ENCODE measurements at regions not wholly inside any gene's neighbourhood (a gene's known extent, or its start where the extent isn't known, plus 50 kb on each side); places are given as distances from the start of the nearest gene placed in this dataset.

- no peak overlapping the region for H2BK5ac ChIP-seq (ENCODE audit: low read depth, low read length)
- no peak overlapping the region for H3K27ac ChIP-seq (ENCODE audit: low read depth, low read length)
- POLR2A ChIA-PET (ENCODE audit: partially characterized antibody), result interaction anchor here (1.4 kb wide), 1 partner anchor 9 kb away, joined by 7 read pairs; no protein-coding TSS in a partner anchor
- no peak for TF ChIP-seq TAF1 (IDR thresholded peaks at IDR 0.05; ENCODE audit: low read depth, low read length)
- TF ChIP-seq EZH2 (IDR thresholded peaks at IDR 0.05; ENCODE audit: low read depth, low read length, severe bottlenecking), result no peak
- TF ChIP-seq CTCF (IDR thresholded peaks at IDR 0.05; ENCODE audit: control extremely low read depth in 1 of 3, insufficient read depth in 1 of 3, low read depth in 1 of 3, low read length in 3 of 3), result no peak
- TF ChIP-seq CBX5 (IDR thresholded peaks at IDR 0.05; ENCODE audit: low read depth, low read length), result no peak
- no peak for TF ChIP-seq SIN3A (conservative IDR thresholded peaks at IDR 0.05 in 1 of 2, IDR thresholded peaks at IDR 0.05 in 1 of 2; ENCODE audit: low read depth in 1 of 2, low read length in 2 of 2)
- TF ChIP-seq ZNF274 (IDR thresholded peaks at IDR 0.05; ENCODE audit: borderline replicate concordance, extremely low read depth, low read length), result no peak
- TF ChIP-seq RXRA (IDR thresholded peaks at IDR 0.05; ENCODE audit: insufficient read depth, low read depth, low read length), result no peak
- TF ChIP-seq SIX5 (IDR thresholded peaks at IDR 0.05; ENCODE audit: low read depth, low read length), result no peak
- TF ChIP-seq POLR2A (IDR thresholded peaks at IDR 0.05; ENCODE audit: control extremely low read depth in 1 of 2, low read depth in 2 of 2, low read length in 2 of 2), result no peak
- TF ChIP-seq BCL11A (IDR thresholded peaks at IDR 0.05; ENCODE audit: low read depth in 2 of 2, low read length in 2 of 2), result no peak
- H2BK12ac ChIP-seq (ENCODE audit: low read depth, low read length), result no peak overlapping the region
- no peaks in the 10 kb centered on the region for H4K20me1 ChIP-seq (replicated peaks in 1 of 2; ENCODE audit: control insufficient read depth in 1 of 2, insufficient read depth in 2 of 2, low read length in 2 of 2)
- H2BK15ac ChIP-seq (ENCODE audit: low read length), result no peak overlapping the region
- no peaks in the 10 kb centered on the region for H3K27me3 ChIP-seq (replicated peaks in 1 of 4; ENCODE audit: control insufficient read depth in 3 of 4, extremely low read depth in 1 of 4, insufficient read depth in 3 of 4, low read length in 3 of 4)
- no peaks in the 10 kb centered on the region for H3K23me2 ChIP-seq (ENCODE audit: low read depth, low read length)
- no peaks in the 10 kb centered on the region for H3K79me1 ChIP-seq (ENCODE audit: low read depth, low read length)
- H4K5ac ChIP-seq (ENCODE audit: insufficient read length, low read depth, low read length), result no peak overlapping the region
- no peak overlapping the region for H3K4me2 ChIP-seq (ENCODE audit: insufficient read depth in 1 of 2, low read depth in 2 of 2, low read length in 2 of 2)
- no peak overlapping the region for H3K18ac ChIP-seq (ENCODE audit: extremely low read depth, low read length)
- H3K4me1 ChIP-seq (replicated peaks in 1 of 4; ENCODE audit: control insufficient read depth in 3 of 4, insufficient read depth in 4 of 4, low read length in 3 of 4), result peaks cover 0 to 8% (median 4%) of the 10 kb centered on the region in 4 experiments; a peak in 6 of 7 replicates
- peak overlapping the region; percentile 66; the same call in 1 of the 2 replicates for H2BK20ac ChIP-seq (ENCODE audit: low read length)
- H3K79me2 ChIP-seq (ENCODE audit: control insufficient read depth in 1 of 2, insufficient read depth in 2 of 2, low read length in 2 of 2), result no peaks in the 10 kb centered on the region
- FAIRE-seq (no peak), DNase-seq (ENCODE audit: low read depth in 1 of 2, low spot score in 2 of 2) (no peak)
- H2AK5ac ChIP-seq (ENCODE audit: low read depth, low read length), result peak overlapping the region; percentile 33; the same call in 1 of the 2 replicates
- no peaks in the 10 kb centered on the region for H3K36me3 ChIP-seq (ENCODE audit: control insufficient read depth in 2 of 4, insufficient read depth in 4 of 4, low read length in 3 of 4)
- CTCF ChIA-PET (ENCODE audit: partially characterized antibody), result interaction anchor here (1.0 to 4.6 kb wide), 5 partner anchors 13 to 186 kb away, joined by 3 to 15 read pairs (median 4); no protein-coding TSS in a partner anchor
- H2BK120ac ChIP-seq (replicated peaks; ENCODE audit: low read depth, low read length), result no peak overlapping the region
- H4K91ac ChIP-seq (replicated peaks; ENCODE audit: insufficient read length, low read length), result no peak overlapping the region
- no peak overlapping the region for H2AFZ ChIP-seq (ENCODE audit: low read length)
- H4K8ac ChIP-seq (ENCODE audit: extremely low read depth, insufficient read depth, low read length), result no peak overlapping the region
- H3K4ac ChIP-seq (replicated peaks; ENCODE audit: insufficient read length, low read depth, low read length), result no peak overlapping the region
- no peak overlapping the region for H3K9ac ChIP-seq (replicated peaks in 1 of 4; ENCODE audit: extremely low read depth in 1 of 4, low read depth in 3 of 4, low read length in 3 of 4)
- no peak overlapping the region for H3K14ac ChIP-seq (ENCODE audit: insufficient read length)
- H3K23ac ChIP-seq (ENCODE audit: insufficient read length), result no peak overlapping the region
- H3K56ac ChIP-seq (replicated peaks; ENCODE audit: insufficient read length, low read depth, low read length), result no peak overlapping the region
- peaks cover 0 to 8% of the 10 kb centered on the region in 2 experiments; a peak in 1 of 4 replicates for H3K9me3 ChIP-seq (ENCODE audit: insufficient read depth in 2 of 2, low read depth in 1 of 2, low read length in 1 of 2)
- no peak overlapping the region for H3K4me3 ChIP-seq (ENCODE audit: extremely low read depth in 1 of 4, insufficient read depth in 2 of 4, low read depth in 3 of 4, low read length in 4 of 4)
- 93% methylated on average over 2 of the region's 2 CpGs; no CpG with 5 or more reads in 1 of the 2 experiments for WGBS, 2 experiments (ENCODE audit: extremely low coverage in 1 of 2, insufficient coverage in 1 of 2, insufficient read length in 1 of 2, insufficient replicate concordance in 2 of 2, low coverage in 1 of 2, low lambda C conversion rate in 2 of 2, missing lambda C conversion rate in 1 of 2)
Measured at GRCh38 chr3:124364317-124365020, 365.8 kb upstream of the UMPS start.
